ENCODE measurements at regions not wholly inside any gene's neighbourhood (a gene's known extent, or its start where the extent isn't known, plus 50 kb on each side); places are given as distances from the start of the nearest gene placed in this dataset.
"Not testable (repeated sequence)": the region's sequence is repeated elsewhere in the genome, so short reads cannot be mapped to it uniquely, and the experiment has no call there.

- no peak overlapping the region for H3K4ac ChIP-seq (ENCODE audit: low read length)
- peaks cover 4 to 6% of the 10 kb centered on the region in 2 donors for H3K4me1 ChIP-seq (ENCODE audit: control insufficient read depth in 2 of 2, insufficient read depth in 1 of 2, low read depth in 1 of 2, low read length in 2 of 2)
- no peaks in the 10 kb centered on the region for H3K27me3 ChIP-seq (ENCODE audit: control insufficient read depth in 3 of 3, insufficient read depth in 3 of 3, low read depth in 1 of 3, low read length in 3 of 3)
- H3K79me1 ChIP-seq (ENCODE audit: low read depth, low read length), result no peaks in the 10 kb centered on the region
- no peak overlapping the region for H2AFZ ChIP-seq (ENCODE audit: low read length)
- H4K8ac ChIP-seq (ENCODE audit: low read depth, low read length), result no peak overlapping the region
- H3K14ac ChIP-seq (ENCODE audit: low read length), result no peak overlapping the region
- H2BK5ac ChIP-seq (ENCODE audit: low read length), result no peak overlapping the region
- no peak overlapping the region for H3K27ac ChIP-seq (replicated peaks; ENCODE audit: low read length)
- no peak overlapping the region for H3K23ac ChIP-seq (ENCODE audit: low read depth, low read length, poor library complexity)
- H2BK15ac ChIP-seq (ENCODE audit: low read length), result no peak overlapping the region
- H3K9me3 ChIP-seq (replicated peaks in 1 of 2; ENCODE audit: control insufficient read depth in 2 of 2, insufficient read depth in 1 of 2, low read depth in 1 of 2, low read length in 2 of 2), result peaks cover 0 to 1% of the 10 kb centered on the region in 2 donors
- no peak overlapping the region for H3K4me2 ChIP-seq (ENCODE audit: insufficient read depth, low read length, poor library complexity, severe bottlenecking)
- no peak overlapping the region for H2AK5ac ChIP-seq (ENCODE audit: low read depth, low read length)
- H2BK120ac ChIP-seq (ENCODE audit: low read depth, low read length), result no peak overlapping the region
- no peak overlapping the region for H2BK12ac ChIP-seq (ENCODE audit: low read length)
- no peak for DNase-seq (ENCODE audit: low spot score)
- no peak overlapping the region for H3K9ac ChIP-seq (ENCODE audit: low read depth, low read length, poor library complexity)
- H3K18ac ChIP-seq (ENCODE audit: low read length), result no peak overlapping the region
- no peak overlapping the region for H4K91ac ChIP-seq (ENCODE audit: low read depth, low read length, poor library complexity)
- H3K36me3 ChIP-seq (replicated peaks in 1 of 2; ENCODE audit: control insufficient read depth in 2 of 2, insufficient read depth in 2 of 2, low read length in 2 of 2), result no peaks in the 10 kb centered on the region
- H3K4me3 ChIP-seq (ENCODE audit: low read length in 2 of 2), result no peak overlapping the region
- no CpG with 5 or more reads among the region's 3 CpGs for WGBS, 2 donors (ENCODE audit: extremely low coverage in 2 of 2, insufficient read length in 2 of 2, insufficient replicate concordance in 1 of 2)
These were observed 149.0 kb downstream of the CAPZA3 start for GRCh38 chr12:18886962-18887361.

- no peak overlapping the region for H3K14ac ChIP-seq (ENCODE audit: low read length)
- H2BK5ac ChIP-seq (ENCODE audit: low read length), result no peak overlapping the region
- H4K91ac ChIP-seq (ENCODE audit: low read depth, low read length, poor library complexity), result no peak overlapping the region
- no peak overlapping the region for H3K4me2 ChIP-seq (ENCODE audit: insufficient read depth, low read length, poor library complexity, severe bottlenecking)
- H3K4ac ChIP-seq (ENCODE audit: low read length), result no peak overlapping the region
- no peak overlapping the region for H2BK120ac ChIP-seq (ENCODE audit: low read depth, low read length)
- H3K79me1 ChIP-seq (ENCODE audit: low read depth, low read length), result no peaks in the 10 kb centered on the region
- H3K36me3 ChIP-seq (replicated peaks in 1 of 2; ENCODE audit: control insufficient read depth in 2 of 2, insufficient read depth in 2 of 2, low read length in 2 of 2), result no peaks in the 10 kb centered on the region
- no peak overlapping the region for H3K27ac ChIP-seq (replicated peaks; ENCODE audit: low read length)
- no peak overlapping the region for H2BK12ac ChIP-seq (ENCODE audit: low read length)
- no peak for DNase-seq (ENCODE audit: low spot score)
- peaks cover 4 to 6% of the 10 kb centered on the region in 2 donors for H3K4me1 ChIP-seq (ENCODE audit: control insufficient read depth in 2 of 2, insufficient read depth in 1 of 2, low read depth in 1 of 2, low read length in 2 of 2)
- H2AFZ ChIP-seq (ENCODE audit: low read length), result peak overlapping the region; percentile 41
- H3K9ac ChIP-seq (ENCODE audit: low read depth, low read length, poor library complexity), result no peak overlapping the region
- H3K18ac ChIP-seq (ENCODE audit: low read length), result no peak overlapping the region
- no peak overlapping the region for H3K23ac ChIP-seq (ENCODE audit: low read depth, low read length, poor library complexity)
- H4K8ac ChIP-seq (ENCODE audit: low read depth, low read length), result no peak overlapping the region
- H3K4me3 ChIP-seq (ENCODE audit: low read length in 2 of 2), result no peak overlapping the region
- no peak overlapping the region for H2AK5ac ChIP-seq (ENCODE audit: low read depth, low read length)
- peaks cover 0 to 1% of the 10 kb centered on the region in 2 donors for H3K9me3 ChIP-seq (replicated peaks in 1 of 2; ENCODE audit: control insufficient read depth in 2 of 2, insufficient read depth in 1 of 2, low read depth in 1 of 2, low read length in 2 of 2)
- H3K27me3 ChIP-seq (ENCODE audit: control insufficient read depth in 3 of 3, insufficient read depth in 3 of 3, low read depth in 1 of 3, low read length in 3 of 3), result no peaks in the 10 kb centered on the region
- no peak overlapping the region for H2BK15ac ChIP-seq (ENCODE audit: low read length)
- no CpG with 5 or more reads among the region's 4 CpGs for WGBS, 2 donors (ENCODE audit: extremely low coverage in 2 of 2, insufficient read length in 2 of 2, insufficient replicate concordance in 1 of 2)
These were observed 149.4 kb downstream of the CAPZA3 start for GRCh38 chr12:18887368-18887767.

GRCh38 chr12:18888047-18888446 is 150.1 kb downstream of the CAPZA3 start:
- WGBS, 2 donors (ENCODE audit: extremely low coverage in 2 of 2, insufficient read length in 2 of 2, insufficient replicate concordance in 1 of 2), result no CpG with 5 or more reads among the region's 2 CpGs
- Histone ChIP-seq H3K27ac (replicated peaks; ENCODE audit: low read length) (no peak overlapping the region), H3K9ac (ENCODE audit: low read depth, low read length, poor library complexity) (no peak overlapping the region), H3K4me1 (ENCODE audit: control insufficient read depth in 2 of 2, insufficient read depth in 1 of 2, low read depth in 1 of 2, low read length in 2 of 2) (peaks cover 4 to 6% of the 10 kb centered on the region in 2 donors), H2BK12ac (ENCODE audit: low read length) (no peak overlapping the region), H3K79me1 (ENCODE audit: low read depth, low read length) (no peaks in the 10 kb centered on the region), H3K4me2 (ENCODE audit: insufficient read depth, low read length, poor library complexity, severe bottlenecking) (no peak overlapping the region), H3K36me3 (replicated peaks in 1 of 2; ENCODE audit: control insufficient read depth in 2 of 2, insufficient read depth in 2 of 2, low read length in 2 of 2) (no peaks in the 10 kb centered on the region), H3K14ac (ENCODE audit: low read length) (no peak overlapping the region), H4K91ac (ENCODE audit: low read depth, low read length, poor library complexity) (no peak overlapping the region), H2BK5ac (ENCODE audit: low read length) (no peak overlapping the region), H3K27me3 (ENCODE audit: control insufficient read depth in 3 of 3, insufficient read depth in 3 of 3, low read depth in 1 of 3, low read length in 3 of 3) (no peaks in the 10 kb centered on the region), H2AK5ac (ENCODE audit: low read depth, low read length) (no peak overlapping the region), H3K9me3 (replicated peaks in 1 of 2; ENCODE audit: control insufficient read depth in 2 of 2, insufficient read depth in 1 of 2, low read depth in 1 of 2, low read length in 2 of 2) (peaks cover 0 to 1% of the 10 kb centered on the region in 2 donors), H2BK120ac (ENCODE audit: low read depth, low read length) (no peak overlapping the region), H3K18ac (ENCODE audit: low read length) (no peak overlapping the region), H3K23ac (ENCODE audit: low read depth, low read length, poor library complexity) (no peak overlapping the region), H3K4ac (ENCODE audit: low read length) (no peak overlapping the region), H3K4me3 (ENCODE audit: low read length in 2 of 2) (no peak overlapping the region), H4K8ac (ENCODE audit: low read depth, low read length) (no peak overlapping the region), H2AFZ (ENCODE audit: low read length) (peak overlapping the region; percentile 41), H2BK15ac (ENCODE audit: low read length) (no peak overlapping the region)
- no peak for DNase-seq (ENCODE audit: low spot score)

GRCh38 chr12:18890621-18891020 is 152.7 kb downstream of the CAPZA3 start:
- H3K79me1 ChIP-seq (ENCODE audit: low read depth, low read length); H3K4ac ChIP-seq (ENCODE audit: low read length); H2BK12ac ChIP-seq (ENCODE audit: low read length); H3K27ac ChIP-seq (replicated peaks; ENCODE audit: low read length); H2BK5ac ChIP-seq (ENCODE audit: low read length); H2BK15ac ChIP-seq (ENCODE audit: low read length); H3K23ac ChIP-seq (ENCODE audit: low read depth, low read length, poor library complexity); H2BK120ac ChIP-seq (ENCODE audit: low read depth, low read length); H2AFZ ChIP-seq (ENCODE audit: low read length); H3K27me3 ChIP-seq (ENCODE audit: control insufficient read depth in 3 of 3, insufficient read depth in 3 of 3, low read depth in 1 of 3, low read length in 3 of 3); H3K36me3 ChIP-seq (replicated peaks in 1 of 2; ENCODE audit: control insufficient read depth in 2 of 2, insufficient read depth in 2 of 2, low read length in 2 of 2); H3K4me2 ChIP-seq (ENCODE audit: insufficient read depth, low read length, poor library complexity, severe bottlenecking); H4K91ac ChIP-seq (ENCODE audit: low read depth, low read length, poor library complexity); DNase-seq (ENCODE audit: low spot score); H3K4me3 ChIP-seq (ENCODE audit: low read length in 2 of 2); H4K8ac ChIP-seq (ENCODE audit: low read depth, low read length); H3K4me1 ChIP-seq (ENCODE audit: control insufficient read depth in 2 of 2, insufficient read depth in 1 of 2, low read depth in 1 of 2, low read length in 2 of 2); H3K9ac ChIP-seq (ENCODE audit: low read depth, low read length, poor library complexity); H3K9me3 ChIP-seq (replicated peaks in 1 of 2; ENCODE audit: control insufficient read depth in 2 of 2, insufficient read depth in 1 of 2, low read depth in 1 of 2, low read length in 2 of 2); H3K18ac ChIP-seq (ENCODE audit: low read length); H2AK5ac ChIP-seq (ENCODE audit: low read depth, low read length); H3K14ac ChIP-seq (ENCODE audit: low read length): not testable (repeated sequence)
- WGBS, 2 donors (ENCODE audit: extremely low coverage in 2 of 2, insufficient read length in 2 of 2, insufficient replicate concordance in 1 of 2), result no CpG with 5 or more reads among the region's 3 CpGs
